ENCODE measurements at regions not wholly inside any gene's neighbourhood (a gene's known extent, or its start where the extent isn't known, plus 50 kb on each side); places are given as distances from the start of the nearest gene placed in this dataset.

DNA sequence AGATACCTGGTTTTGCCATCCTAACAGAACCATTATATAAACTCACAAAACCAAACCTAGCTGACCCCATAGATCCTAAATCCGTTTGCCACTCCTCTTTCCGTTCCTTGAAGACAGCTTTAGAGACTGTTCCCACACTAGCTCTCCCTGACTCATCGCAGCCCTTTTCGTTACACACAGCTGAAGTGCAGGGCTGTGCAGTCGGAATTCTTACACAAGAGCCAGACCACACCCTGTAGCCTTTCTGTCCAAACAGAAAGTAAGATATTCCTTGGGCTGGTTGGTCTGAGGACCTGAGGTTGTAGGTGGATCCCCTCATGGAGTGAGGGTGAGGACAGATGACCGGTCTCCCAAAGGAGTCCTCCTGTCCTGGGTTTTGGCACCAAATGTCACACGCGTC lies 56.7 kb upstream of the NAA35 start:
- DNase-seq, result no peak

GRCh38 chr9:85890962-85891361 lies 50.0 kb upstream of the NAA35 start:
- DNase-seq, result no peak
